ENCODE measurements at regions not wholly inside any gene's neighbourhood (a gene's known extent, or its start where the extent isn't known, plus 50 kb on each side); places are given as distances from the start of the nearest gene placed in this dataset.

DNA sequence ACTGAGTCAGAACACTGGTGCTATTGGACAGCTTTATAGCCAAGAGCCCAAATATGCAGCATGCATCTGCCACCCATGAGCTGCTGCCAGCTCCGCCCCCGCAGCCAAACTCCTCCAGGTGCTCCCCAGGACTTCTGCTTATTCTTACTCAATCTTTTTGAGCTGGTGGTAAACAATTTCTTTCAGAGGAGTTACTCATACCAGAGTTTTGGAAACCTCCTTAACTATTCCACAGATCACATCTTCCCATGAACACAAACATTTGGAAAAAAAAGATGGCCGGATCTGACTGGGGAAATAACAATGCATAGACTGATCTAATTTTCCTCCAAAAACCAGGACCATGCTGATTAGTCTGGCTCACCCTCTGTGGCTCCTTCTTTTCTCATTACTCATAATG, 399.9 kb downstream of the GPM6A start:
- TF ChIP-seq GATA3 (IDR thresholded peaks at IDR 0.05; ENCODE audit: low read depth, low read length), result no peak
- TF ChIP-seq GATA2 (IDR thresholded peaks at IDR 0.05; ENCODE audit: low read depth, low read length), result no peak
